ENCODE measurements at regions not wholly inside any gene's neighbourhood (a gene's known extent, or its start where the extent isn't known, plus 50 kb on each side); places are given as distances from the start of the nearest gene placed in this dataset.

DNA sequence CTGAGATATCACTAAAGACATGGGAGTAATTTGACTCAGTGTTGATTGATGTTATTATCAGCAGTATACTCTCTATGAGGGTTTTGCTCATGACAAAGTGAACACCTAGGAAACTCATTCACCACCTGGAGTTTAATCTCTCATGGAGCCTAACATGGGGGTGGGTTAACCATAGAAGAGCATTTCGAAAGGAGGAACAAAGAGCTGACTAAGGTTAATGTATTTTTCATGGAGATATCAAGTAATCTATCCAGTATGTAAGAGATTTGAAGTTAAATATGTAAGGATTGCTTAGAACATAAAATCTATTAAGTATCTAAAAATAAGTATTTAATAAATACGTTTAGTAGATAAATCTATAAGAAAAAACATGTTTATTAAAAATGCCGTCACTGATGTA lies 917.8 kb downstream of the EPHA4 start:
- H3K9ac ChIP-seq (ENCODE audit: low read length) = no peak overlapping the region
- H3K79me2 ChIP-seq (replicated peaks; ENCODE audit: insufficient read depth, low read length) = no peaks in the 10 kb centered on the region
- no peak overlapping the region for H3K4me3 ChIP-seq (ENCODE audit: low read length)
- no peak overlapping the region for H2AFZ ChIP-seq (ENCODE audit: low read depth, low read length)
- H3K27ac ChIP-seq (ENCODE audit: low read length) = no peak overlapping the region
- no peak overlapping the region for H3K4me2 ChIP-seq (ENCODE audit: low read length)
- H4K20me1 ChIP-seq (ENCODE audit: insufficient read depth) = no peaks in the 10 kb centered on the region
- no peaks in the 10 kb centered on the region for H3K9me3 ChIP-seq (ENCODE audit: low read length)
- no peaks in the 10 kb centered on the region for H3K36me3 ChIP-seq (ENCODE audit: insufficient read depth, low read length)
- H3K9me2 ChIP-seq (ENCODE audit: insufficient read depth, low read length) = no peaks in the 10 kb centered on the region
- no peaks in the 10 kb centered on the region for H3F3A ChIP-seq (ENCODE audit: insufficient read depth, low read length, poor library complexity, severe bottlenecking)
- no peaks in the 10 kb centered on the region for H3K27me3 ChIP-seq (ENCODE audit: insufficient read depth, low read depth, low read length)
- no peak for TF ChIP-seq POLR2AphosphoS5 (IDR thresholded peaks at IDR 0.05)

DNA sequence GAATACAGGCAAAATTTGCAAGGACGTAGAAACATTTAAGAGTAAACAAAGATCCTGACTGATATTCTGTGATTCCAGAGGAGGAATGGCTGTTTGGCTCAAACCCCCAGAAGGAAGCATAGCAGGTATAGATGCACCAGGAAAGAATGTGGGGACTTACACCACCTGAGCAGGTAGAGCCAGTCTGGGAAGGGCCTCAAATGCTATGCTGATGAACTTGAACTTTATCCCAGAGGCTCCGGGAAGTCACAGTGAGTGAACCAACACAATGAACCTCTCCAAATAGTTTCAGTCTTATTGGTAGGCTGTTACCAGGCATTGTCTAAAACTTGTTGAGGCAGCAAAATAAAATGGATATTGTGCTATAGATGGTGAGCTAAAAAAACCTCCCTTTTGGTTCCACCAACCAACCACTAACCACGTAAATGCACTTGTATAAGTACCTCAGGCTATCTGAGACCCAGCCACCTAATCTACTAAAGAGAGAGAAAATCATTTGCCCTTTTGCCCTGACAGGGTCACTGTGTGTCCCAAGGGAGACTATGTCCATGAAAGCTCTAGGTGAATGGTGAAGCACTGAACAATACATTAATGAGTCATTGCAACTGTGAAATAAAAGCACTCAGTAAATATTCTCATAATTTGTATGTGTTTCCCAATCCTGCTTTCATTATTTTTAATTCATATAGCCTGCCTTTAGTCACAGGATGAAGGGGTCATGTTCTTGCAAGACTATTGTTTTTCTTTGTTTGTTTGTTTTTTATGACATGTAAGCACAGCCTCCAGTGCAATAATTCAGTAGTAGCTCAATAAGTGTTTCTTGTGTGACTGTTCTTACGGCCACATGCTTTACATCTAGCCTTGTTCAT lies 911.6 kb downstream of the EPHA4 start:
- H3K36me3 ChIP-seq (ENCODE audit: insufficient read depth, low read length) = no peaks in the 10 kb centered on the region
- H3K4me3 ChIP-seq (ENCODE audit: low read length) = no peak overlapping the region
- TF ChIP-seq TAF1 (IDR thresholded peaks at IDR 0.05; ENCODE audit: low read depth) = no peak
- TF ChIP-seq, protein P1, sequence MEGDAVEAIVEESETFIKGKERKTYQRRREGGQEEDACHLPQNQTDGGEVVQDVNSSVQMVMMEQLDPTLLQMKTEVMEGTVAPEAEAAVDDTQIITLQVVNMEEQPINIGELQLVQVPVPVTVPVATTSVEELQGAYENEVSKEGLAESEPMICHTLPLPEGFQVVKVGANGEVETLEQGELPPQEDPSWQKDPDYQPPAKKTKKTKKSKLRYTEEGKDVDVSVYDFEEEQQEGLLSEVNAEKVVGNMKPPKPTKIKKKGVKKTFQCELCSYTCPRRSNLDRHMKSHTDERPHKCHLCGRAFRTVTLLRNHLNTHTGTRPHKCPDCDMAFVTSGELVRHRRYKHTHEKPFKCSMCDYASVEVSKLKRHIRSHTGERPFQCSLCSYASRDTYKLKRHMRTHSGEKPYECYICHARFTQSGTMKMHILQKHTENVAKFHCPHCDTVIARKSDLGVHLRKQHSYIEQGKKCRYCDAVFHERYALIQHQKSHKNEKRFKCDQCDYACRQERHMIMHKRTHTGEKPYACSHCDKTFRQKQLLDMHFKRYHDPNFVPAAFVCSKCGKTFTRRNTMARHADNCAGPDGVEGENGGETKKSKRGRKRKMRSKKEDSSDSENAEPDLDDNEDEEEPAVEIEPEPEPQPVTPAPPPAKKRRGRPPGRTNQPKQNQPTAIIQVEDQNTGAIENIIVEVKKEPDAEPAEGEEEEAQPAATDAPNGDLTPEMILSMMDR (IDR thresholded peaks at IDR 0.05; ENCODE audit: poor library complexity, severe bottlenecking) = no peak
- TF ChIP-seq EZH2 (IDR thresholded peaks at IDR 0.05; ENCODE audit: borderline replicate concordance, insufficient read depth, low read length, poor library complexity, severe bottlenecking) = no peak
- no peak for TF ChIP-seq POLR2AphosphoS5 (IDR thresholded peaks at IDR 0.05)
- no peak for TF ChIP-seq MXI1 (conservative IDR thresholded peaks at IDR 0.05; ENCODE audit: poor library complexity, severe bottlenecking)
- TF ChIP-seq EP300 (conservative IDR thresholded peaks at IDR 0.05; ENCODE audit: poor library complexity, severe bottlenecking) = no peak
- TF ChIP-seq SMC3 (conservative IDR thresholded peaks at IDR 0.05; ENCODE audit: poor library complexity) = no peak
- TF ChIP-seq, protein P2, sequence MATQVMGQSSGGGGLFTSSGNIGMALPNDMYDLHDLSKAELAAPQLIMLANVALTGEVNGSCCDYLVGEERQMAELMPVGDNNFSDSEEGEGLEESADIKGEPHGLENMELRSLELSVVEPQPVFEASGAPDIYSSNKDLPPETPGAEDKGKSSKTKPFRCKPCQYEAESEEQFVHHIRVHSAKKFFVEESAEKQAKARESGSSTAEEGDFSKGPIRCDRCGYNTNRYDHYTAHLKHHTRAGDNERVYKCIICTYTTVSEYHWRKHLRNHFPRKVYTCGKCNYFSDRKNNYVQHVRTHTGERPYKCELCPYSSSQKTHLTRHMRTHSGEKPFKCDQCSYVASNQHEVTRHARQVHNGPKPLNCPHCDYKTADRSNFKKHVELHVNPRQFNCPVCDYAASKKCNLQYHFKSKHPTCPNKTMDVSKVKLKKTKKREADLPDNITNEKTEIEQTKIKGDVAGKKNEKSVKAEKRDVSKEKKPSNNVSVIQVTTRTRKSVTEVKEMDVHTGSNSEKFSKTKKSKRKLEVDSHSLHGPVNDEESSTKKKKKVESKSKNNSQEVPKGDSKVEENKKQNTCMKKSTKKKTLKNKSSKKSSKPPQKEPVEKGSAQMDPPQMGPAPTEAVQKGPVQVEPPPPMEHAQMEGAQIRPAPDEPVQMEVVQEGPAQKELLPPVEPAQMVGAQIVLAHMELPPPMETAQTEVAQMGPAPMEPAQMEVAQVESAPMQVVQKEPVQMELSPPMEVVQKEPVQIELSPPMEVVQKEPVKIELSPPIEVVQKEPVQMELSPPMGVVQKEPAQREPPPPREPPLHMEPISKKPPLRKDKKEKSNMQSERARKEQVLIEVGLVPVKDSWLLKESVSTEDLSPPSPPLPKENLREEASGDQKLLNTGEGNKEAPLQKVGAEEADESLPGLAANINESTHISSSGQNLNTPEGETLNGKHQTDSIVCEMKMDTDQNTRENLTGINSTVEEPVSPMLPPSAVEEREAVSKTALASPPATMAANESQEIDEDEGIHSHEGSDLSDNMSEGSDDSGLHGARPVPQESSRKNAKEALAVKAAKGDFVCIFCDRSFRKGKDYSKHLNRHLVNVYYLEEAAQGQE (IDR thresholded peaks at IDR 0.05; ENCODE audit: borderline replicate concordance) = no peak
- H4K20me1 ChIP-seq (ENCODE audit: insufficient read depth) = no peaks in the 10 kb centered on the region
- no peaks in the 10 kb centered on the region for H3K9me2 ChIP-seq (ENCODE audit: insufficient read depth, low read length)
- H3K27me3 ChIP-seq (ENCODE audit: insufficient read depth, low read depth, low read length) = no peaks in the 10 kb centered on the region
- no peaks in the 10 kb centered on the region for H3F3A ChIP-seq (ENCODE audit: insufficient read depth, low read length, poor library complexity, severe bottlenecking)
- no peaks in the 10 kb centered on the region for H3K79me2 ChIP-seq (replicated peaks; ENCODE audit: insufficient read depth, low read length)
- H3K4me2 ChIP-seq (ENCODE audit: low read length) = no peak overlapping the region
- H3K27ac ChIP-seq (ENCODE audit: low read length) = no peak overlapping the region
- H2AFZ ChIP-seq (ENCODE audit: low read depth, low read length) = no peak overlapping the region
- H3K9me3 ChIP-seq (ENCODE audit: low read length) = no peaks in the 10 kb centered on the region
- no peak overlapping the region for H3K9ac ChIP-seq (ENCODE audit: low read length)
